Epithelial cell of proximal tubule (primary cell): ENCODE measurements at regions not wholly inside any gene's neighbourhood (a gene's known extent, or its start where the extent isn't known, plus 50 kb on each side); places are given as distances from the start of the nearest gene placed in this dataset.

Source experiments
- DNase-seq: peaks from one replicate; pipeline ENCODE4 v3.0.0-alpha.2; 2011; ENCODE audit warnings: low read depth
- H3K4me3 ChIP-seq: 2 replicates; pipeline ENCODE4 v1.5.1; 2011; ENCODE audit warnings: low read depth, mild to moderate bottlenecking, low read length
- CTCF ChIP-seq: conservative IDR thresholded peaks from 2 replicates; pipeline ENCODE4 v1.5.1; 2012; ENCODE audit warnings: low read depth, mild to moderate bottlenecking, low read length

- no peak for TF ChIP-seq CTCF
- no peak for DNase-seq
- H3K4me3 ChIP-seq = no peak overlapping the region
Observed at GRCh38 chr7:106781828-106782544, 83.1 kb upstream of the PIK3CG start.

- H3K4me3 ChIP-seq = no peak overlapping the region
- no peak for DNase-seq
Observed at GRCh38 chr7:106783286-106783685, 81.8 kb upstream of the PIK3CG start.

GRCh38 chr7:106788637-106789036 is 76.4 kb upstream of the PIK3CG start:
- no peak overlapping the region for H3K4me3 ChIP-seq
- no peak for DNase-seq
- TF ChIP-seq CTCF = no peak

More at GRCh38 chr7:106783286-106783685, 81.8 kb upstream of the PIK3CG start:
- no peak for TF ChIP-seq CTCF

GRCh38 chr7:106791526-106791925 is 73.6 kb upstream of the PIK3CG start:
- TF ChIP-seq CTCF = no peak
- no peak for DNase-seq

GRCh38 chr7:106792233-106792926 is 72.7 kb upstream of the PIK3CG start:
- TF ChIP-seq CTCF = no peak
- no peak for DNase-seq
- no peak overlapping the region for H3K4me3 ChIP-seq

More at GRCh38 chr7:106791526-106791925, 73.6 kb upstream of the PIK3CG start:
- no peak overlapping the region for H3K4me3 ChIP-seq

- TF ChIP-seq CTCF = peak; percentile 72
- no peak for DNase-seq
- no peak overlapping the region for H3K4me3 ChIP-seq
Observed at GRCh38 chr7:106793015-106793975, 71.8 kb upstream of the PIK3CG start.
